Panc1 (cell line): ENCODE measurements at regions not wholly inside any gene's neighbourhood (a gene's known extent, or its start where the extent isn't known, plus 50 kb on each side); places are given as distances from the start of the nearest gene placed in this dataset.

ENCODE experiments used
- ATAC-seq: fragments of 200-7000 bp; cut with Tn5 transposase; 2 replicates; pipeline ENCODE4 v1.9.1; 2020; ENCODE audit warnings: mild to moderate bottlenecking, moderate library complexity
- BruUV-seq: library from RNA; stranded (reverse); fragments of 400-500 nt; replicated peaks from 2 replicates; lab custom pipeline; 2021; lab: Mats Ljungman, UMichigan
- CTCF ChIA-PET: fragments of 300-600 bp; sonication (Branson Sonifier 250); formaldehyde crosslinking; loops from one replicate; lab custom pipeline; 2022; ENCODE audit warnings: antibody characterized with exemption; lab: Charles Lee
- POLR2A ChIA-PET: fragments of 300-600 bp; sonication (Branson Sonifier 250); formaldehyde crosslinking; loops from one replicate; lab custom pipeline; 2022; ENCODE audit warnings: antibody characterized with exemption; lab: Charles Lee
- DNase-seq: peaks from one replicate; pipeline ENCODE4 v3.0.0-alpha.2; 2010; ENCODE audit warnings: low read depth, low spot score
- H3K27ac ChIP-seq: 2 replicates; pipeline ENCODE4 v1.5.1; 2011; ENCODE audit warnings: mild to moderate bottlenecking, low read length, inconsistent platforms
- H3K27me3 ChIP-seq: fragments of 200-500 bp; sonication (Bioruptor generic); 2 replicates; pipeline ENCODE4 v1.6.0; 2014; ENCODE audit warnings: low read length, inconsistent platforms; ENCODE audit not compliant: control insufficient read depth, insufficient read depth
- H3K36me3 ChIP-seq: fragments of 200-500 bp; sonication (Bioruptor generic); 2 replicates; pipeline ENCODE4 v1.5.1; 2014; ENCODE audit warnings: inconsistent platforms, mild to moderate bottlenecking, low read length, moderate library complexity; ENCODE audit not compliant: control insufficient read depth, insufficient read depth
- H3K4me1 ChIP-seq: 2 replicates; pipeline ENCODE4 v1.5.1; 2011; ENCODE audit warnings: inconsistent platforms, mild to moderate bottlenecking, low read length, moderate library complexity; ENCODE audit not compliant: control insufficient read depth, insufficient read depth
- H3K4me3 ChIP-seq, 2 experiments: 2 replicates each; pipeline ENCODE4 v1.5.1; 2011 to 2012; ENCODE audit warnings: low read depth in 2 of 2, low read length in 2 of 2, mild to moderate bottlenecking in 2 of 2, inconsistent platforms in 1 of 2, moderate library complexity in 1 of 2
- H3K9me3 ChIP-seq: fragments of 200-500 bp; sonication (Bioruptor generic); 2 replicates; pipeline ENCODE4 v1.5.1; 2014; ENCODE audit warnings: low read depth, mild to moderate bottlenecking, inconsistent platforms, low read length, moderate library complexity; ENCODE audit not compliant: control insufficient read depth, insufficient read depth
- CTCF ChIP-seq: fragments of 450-650 bp; IDR thresholded peaks from 2 replicates; pipeline ENCODE4 v1.5.1; 2017; ENCODE audit warnings: mild to moderate bottlenecking
- POLR2AphosphoS5 ChIP-seq: IDR thresholded peaks from 2 replicates; pipeline ENCODE4 v1.6.1; 2012; ENCODE audit warnings: mild to moderate bottlenecking, low read depth, low read length, moderate library complexity
- REST ChIP-seq, 2 experiments: IDR thresholded peaks; 2 replicates each; pipeline ENCODE4 v1.6.1; 2011 to 2012; ENCODE audit warnings: low read depth in 2 of 2, control low read depth in 1 of 2, low read length in 1 of 2, mild to moderate bottlenecking in 1 of 2, moderate library complexity in 1 of 2; ENCODE audit not compliant: insufficient read depth in 1 of 2
- SIN3A ChIP-seq: IDR thresholded peaks from 2 replicates; pipeline ENCODE4 v1.6.1; 2012; ENCODE audit warnings: low read depth, mild to moderate bottlenecking, low read length, moderate library complexity, borderline replicate concordance; ENCODE audit not compliant: insufficient read depth
- TCF7L2 ChIP-seq: IDR thresholded peaks from 2 replicates; pipeline ENCODE4 v1.6.1; 2011; ENCODE audit warnings: mild to moderate bottlenecking, low read depth, low read length, inconsistent platforms
- in situ Hi-C: cut with HindIII; loops from 2 replicates; pipeline ENCODE4 v1.10.0; 2016; ENCODE audit warnings: low sequenced_read_pairs, low pct_unique_long_range_greater_than_20kb
- intact Hi-C: fragments of 100-400 bp; cut with micrococcal nuclease; formaldehyde crosslinking; loops from one replicate; pipeline ENCODE4 v1.10.0; 2022; ENCODE audit not compliant: unreplicated experiment

- no peaks in the 10 kb centered on the region for H3K9me3 ChIP-seq
- TF ChIP-seq CTCF (no peak), TCF7L2 (no peak), SIN3A (no peak), POLR2AphosphoS5 (no peak), REST (IDR thresholded peaks at IDR 0.05; ENCODE audit: insufficient read depth in 1 of 2, low read depth in 2 of 2, low read length in 1 of 2) (no peak)
- intact Hi-C loops (no loop called here), in situ Hi-C loops (no loop called here)
- H3K27ac ChIP-seq = no peak overlapping the region
- POLR2A ChIA-PET = no interaction called here
- ATAC-seq = no peak
- no peaks in the 10 kb centered on the region for H3K36me3 ChIP-seq
- H3K27me3 ChIP-seq = no peaks in the 10 kb centered on the region
- CTCF ChIA-PET = no interaction called here
- H3K4me1 ChIP-seq = no peaks in the 10 kb centered on the region
- no peak for DNase-seq
- H3K4me3 ChIP-seq = no peak overlapping the region
- no TSS peak for BruUV-seq
Observed at GRCh38 chr5:143892271-143892670, 80.3 kb downstream of the HMHB1 start.

- TF ChIP-seq SIN3A (no peak), POLR2AphosphoS5 (no peak), REST (IDR thresholded peaks at IDR 0.05; ENCODE audit: insufficient read depth in 1 of 2, low read depth in 2 of 2, low read length in 1 of 2) (no peak), CTCF (no peak)
- no peaks in the 10 kb centered on the region for H3K27me3 ChIP-seq
- ATAC-seq (no peak), DNase-seq (no peak)
- H3K27ac ChIP-seq = no peak overlapping the region
- H3K9me3 ChIP-seq = no peaks in the 10 kb centered on the region
- H3K4me3 ChIP-seq = no peak overlapping the region
- ChIA-PET POLR2A (no interaction called here), CTCF (no interaction called here)
- no peaks in the 10 kb centered on the region for H3K4me1 ChIP-seq
- in situ Hi-C loops (no loop called here), intact Hi-C loops (no loop called here)
- no peaks in the 10 kb centered on the region for H3K36me3 ChIP-seq
- no TSS peak for BruUV-seq
Observed at GRCh38 chr5:143892908-143893307, 80.9 kb downstream of the HMHB1 start.
